NCI-H2196 (cell line): ENCODE measurements at regions not wholly inside any gene's neighbourhood (a gene's known extent, or its start where the extent isn't known, plus 50 kb on each side); places are given as distances from the start of the nearest gene placed in this dataset.
"Not testable (repeated sequence)": the region's sequence is repeated elsewhere in the genome, so short reads cannot be mapped to it uniquely, and the experiment has no call there.

Experiments
- DNase-seq: peaks from one replicate; lab custom pipeline; 2025; ENCODE audit not compliant: unreplicated experiment; lab: John Stamatoyannopoulos, UW

DNA sequence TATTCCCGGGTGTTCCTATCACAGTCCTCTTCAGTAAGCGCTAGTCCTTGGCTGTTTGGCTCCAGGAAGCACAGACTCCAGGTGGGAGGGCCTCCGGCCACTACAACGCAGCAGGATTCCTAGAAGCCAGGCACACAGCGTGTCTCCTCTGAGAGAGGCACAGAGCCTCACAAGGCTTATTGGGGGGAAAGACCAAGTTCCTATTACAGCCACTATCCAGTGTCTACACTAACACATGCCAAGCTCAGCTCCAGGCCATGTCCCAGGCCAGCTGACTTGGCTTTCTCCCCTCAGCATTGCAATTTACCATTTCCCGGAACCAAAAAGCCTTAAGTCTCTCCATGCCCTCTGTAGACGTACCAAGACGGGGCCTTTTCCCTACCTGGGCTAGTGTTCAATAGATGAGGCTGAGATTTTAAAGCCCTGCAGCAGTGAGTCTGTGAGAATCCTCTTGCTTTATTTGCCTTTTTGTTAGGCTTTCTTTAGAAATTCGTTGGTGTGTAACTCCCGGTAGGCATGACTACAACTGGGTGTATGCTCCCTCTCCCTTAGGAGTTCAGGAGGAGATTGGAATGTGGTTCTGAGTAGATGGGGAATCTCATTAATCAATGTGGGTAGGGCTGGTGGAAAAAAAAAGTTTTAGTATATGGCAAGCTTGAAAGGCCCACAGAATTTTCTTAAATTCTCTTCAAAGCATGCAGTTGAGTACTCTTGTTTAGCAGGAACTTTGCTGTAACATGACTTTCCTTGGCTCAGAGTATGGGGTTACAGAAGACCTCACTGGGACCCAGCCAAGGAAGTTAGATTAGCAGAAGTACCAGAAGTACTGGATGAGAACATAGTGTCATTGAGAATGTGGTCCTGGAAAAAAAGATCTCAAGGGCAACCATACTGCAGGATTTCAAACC, 84.3 kb upstream of the SLC1A3 start:
- no peak for DNase-seq

DNA sequence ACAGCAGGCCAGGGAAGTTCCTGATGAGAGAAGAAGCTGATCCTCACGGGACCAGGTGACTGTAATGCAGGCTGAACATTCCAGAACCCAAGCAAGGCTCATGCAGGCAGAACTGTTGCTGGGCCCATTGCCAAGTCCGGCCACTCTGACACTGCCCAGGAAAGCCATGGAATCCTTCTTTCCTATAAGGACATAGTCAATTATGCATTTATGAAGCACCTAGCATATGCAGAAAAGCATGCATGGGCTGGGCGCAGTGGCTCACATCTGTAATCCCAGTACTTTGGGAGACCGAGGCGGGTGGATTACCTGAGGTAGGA, 83.7 kb upstream of the SLC1A3 start:
- DNase-seq, result no peak

DNA sequence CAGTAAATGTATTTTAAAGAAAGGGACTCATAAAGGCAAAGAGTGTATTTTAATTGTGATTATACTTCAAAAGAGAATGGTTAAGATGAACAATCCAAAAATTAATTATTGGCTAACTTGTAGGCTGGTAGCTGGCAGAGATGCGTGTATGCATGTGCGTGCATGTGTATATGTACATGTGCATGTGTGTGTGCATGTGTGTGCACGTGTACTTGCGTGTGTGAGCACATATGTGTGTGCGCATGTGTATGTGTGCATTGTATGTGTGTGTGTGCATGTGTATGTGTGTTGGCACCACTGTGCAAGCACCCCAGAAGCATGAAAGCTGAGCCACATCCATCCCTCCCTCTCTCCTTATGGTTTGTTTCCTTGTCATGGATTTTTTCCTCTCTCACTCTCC, 83.0 kb upstream of the SLC1A3 start:
- no peak for DNase-seq

DNA sequence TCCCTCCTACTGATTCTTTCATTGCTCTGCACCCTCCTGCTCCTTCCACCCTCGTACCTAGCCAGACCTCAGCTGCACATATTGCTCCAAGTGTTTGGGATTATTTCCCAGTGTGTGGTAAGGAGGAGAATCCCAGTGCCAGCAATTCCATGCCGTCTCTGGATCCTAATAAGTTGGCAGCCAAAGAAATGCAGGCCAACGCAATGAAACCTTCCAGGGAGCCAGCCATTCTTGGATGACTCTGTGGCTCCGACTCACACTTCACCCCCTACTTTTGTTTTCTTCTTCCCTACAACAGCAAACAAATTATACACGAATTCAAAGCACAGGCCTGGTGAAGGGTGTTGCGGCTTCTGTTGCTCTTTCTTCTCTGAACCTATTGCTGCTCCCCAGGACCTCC, 82.5 kb upstream of the SLC1A3 start:
- no peak for DNase-seq

DNA sequence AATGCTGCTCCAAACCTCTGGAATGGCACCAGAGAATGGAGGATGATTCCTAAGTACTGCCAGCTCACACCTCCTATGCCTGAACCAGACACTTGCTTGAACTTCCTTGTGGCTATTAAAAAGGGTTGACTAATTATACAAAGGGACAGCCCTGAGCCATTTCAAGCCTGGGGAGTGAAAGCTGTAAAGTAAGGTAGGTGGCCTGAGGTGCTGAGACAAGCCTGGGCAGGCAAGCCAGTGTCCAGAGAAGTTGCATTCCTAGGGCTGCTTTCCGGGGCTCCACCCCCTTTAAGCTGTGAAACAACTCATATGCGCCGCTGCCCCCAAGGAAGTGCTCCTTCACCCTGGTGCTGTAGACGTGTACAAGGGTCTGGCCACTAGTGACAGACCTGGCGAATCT, 79.9 kb upstream of the SLC1A3 start:
- no peak for DNase-seq

DNA sequence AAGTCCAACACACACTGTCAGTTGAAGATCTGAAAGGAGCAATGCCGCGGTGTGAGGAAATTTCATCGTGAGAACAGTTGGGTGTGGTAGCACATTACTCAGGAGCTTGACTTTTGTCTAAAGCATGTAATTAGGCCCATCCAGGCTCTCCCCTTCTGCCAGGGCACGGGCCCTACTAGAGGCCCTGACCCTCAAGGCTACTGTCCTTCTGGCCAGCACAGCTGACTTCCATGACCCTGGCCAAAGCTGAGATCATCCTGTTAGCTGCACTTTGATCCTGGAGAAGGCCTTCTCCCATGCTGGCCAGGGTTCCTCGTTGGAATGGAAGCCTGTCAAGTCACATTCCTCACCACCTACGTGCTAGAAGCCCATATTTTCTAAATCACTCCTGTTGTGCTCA, 77.8 kb upstream of the SLC1A3 start:
- DNase-seq, result no peak

DNA sequence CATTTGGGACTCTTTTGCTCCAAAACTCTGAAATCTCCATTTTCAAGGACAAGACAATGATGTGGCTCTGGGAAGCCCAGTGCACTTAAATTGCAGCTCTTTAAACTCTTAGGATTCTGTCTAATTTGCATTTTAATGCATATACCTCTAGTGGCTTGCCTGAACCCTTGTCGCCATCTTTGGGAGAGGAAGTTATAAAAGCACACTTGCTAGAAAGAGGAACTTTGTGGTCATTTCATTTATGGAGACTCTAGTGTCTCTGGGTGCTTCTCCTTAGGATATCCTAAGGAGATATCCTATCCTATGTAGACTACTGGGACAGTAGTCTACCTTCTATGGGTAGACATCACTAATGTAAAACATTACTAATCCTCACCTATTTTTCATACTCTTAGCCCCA, 77.3 kb upstream of the SLC1A3 start:
- DNase-seq, result no peak

DNA sequence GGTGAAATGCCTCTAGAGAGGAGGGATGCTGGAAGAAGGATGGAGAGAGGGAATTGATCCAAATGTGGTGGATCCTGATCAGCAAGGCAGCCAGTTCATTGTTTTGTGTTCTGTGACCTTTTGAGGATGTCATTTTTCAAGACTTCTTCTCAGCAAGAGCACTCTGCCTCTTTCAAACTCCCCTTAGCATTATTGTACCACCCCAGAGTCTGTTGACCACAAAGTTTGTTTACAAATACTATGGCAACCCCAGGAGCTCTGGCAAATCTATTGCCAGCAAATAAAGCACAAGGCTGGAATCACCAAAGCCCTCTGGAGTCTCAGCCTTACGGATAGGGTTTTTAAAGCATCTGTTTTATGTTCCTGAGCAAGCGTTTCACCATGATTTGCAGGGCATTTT, 76.2 kb upstream of the SLC1A3 start:
- no peak for DNase-seq

DNA sequence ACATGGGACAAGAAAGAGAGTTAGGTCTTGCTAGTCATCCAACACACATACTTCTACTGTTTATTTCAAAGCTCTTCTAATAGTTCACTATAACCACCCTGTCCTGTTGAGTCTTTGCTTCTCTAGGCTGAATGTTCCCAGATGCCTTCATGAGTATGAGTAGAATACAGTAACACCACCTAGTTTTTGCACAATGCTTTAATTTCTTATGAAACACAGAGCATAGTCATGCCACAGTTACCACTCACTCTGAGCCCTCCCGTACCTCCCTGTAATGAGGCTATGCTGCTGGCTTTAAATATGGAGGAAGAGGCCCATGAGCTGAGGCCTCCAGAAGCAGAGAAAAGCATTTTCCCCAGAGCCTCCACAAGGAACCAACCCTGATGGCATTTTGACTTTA, 75.0 kb upstream of the SLC1A3 start:
- DNase-seq, result no peak

DNA sequence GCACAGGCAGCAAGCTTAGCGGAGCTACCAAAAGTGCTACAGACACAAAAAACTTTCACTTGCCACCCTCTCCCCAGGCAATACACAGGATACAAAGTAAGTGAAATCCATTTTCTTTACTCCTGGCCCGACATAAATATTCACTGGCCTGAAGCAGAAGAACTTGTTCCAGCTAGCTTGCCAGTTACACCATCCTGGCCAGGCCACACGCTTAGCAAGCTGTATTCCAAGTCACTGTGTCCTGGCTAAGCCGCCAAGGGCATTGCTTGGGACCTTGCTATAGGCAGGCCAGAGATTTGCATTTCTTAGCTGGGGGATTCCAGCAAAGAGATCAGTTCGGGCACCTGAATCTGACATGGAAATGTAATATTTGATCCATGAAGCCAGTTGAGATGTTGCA, 71.0 kb upstream of the SLC1A3 start:
- no peak for DNase-seq

DNA sequence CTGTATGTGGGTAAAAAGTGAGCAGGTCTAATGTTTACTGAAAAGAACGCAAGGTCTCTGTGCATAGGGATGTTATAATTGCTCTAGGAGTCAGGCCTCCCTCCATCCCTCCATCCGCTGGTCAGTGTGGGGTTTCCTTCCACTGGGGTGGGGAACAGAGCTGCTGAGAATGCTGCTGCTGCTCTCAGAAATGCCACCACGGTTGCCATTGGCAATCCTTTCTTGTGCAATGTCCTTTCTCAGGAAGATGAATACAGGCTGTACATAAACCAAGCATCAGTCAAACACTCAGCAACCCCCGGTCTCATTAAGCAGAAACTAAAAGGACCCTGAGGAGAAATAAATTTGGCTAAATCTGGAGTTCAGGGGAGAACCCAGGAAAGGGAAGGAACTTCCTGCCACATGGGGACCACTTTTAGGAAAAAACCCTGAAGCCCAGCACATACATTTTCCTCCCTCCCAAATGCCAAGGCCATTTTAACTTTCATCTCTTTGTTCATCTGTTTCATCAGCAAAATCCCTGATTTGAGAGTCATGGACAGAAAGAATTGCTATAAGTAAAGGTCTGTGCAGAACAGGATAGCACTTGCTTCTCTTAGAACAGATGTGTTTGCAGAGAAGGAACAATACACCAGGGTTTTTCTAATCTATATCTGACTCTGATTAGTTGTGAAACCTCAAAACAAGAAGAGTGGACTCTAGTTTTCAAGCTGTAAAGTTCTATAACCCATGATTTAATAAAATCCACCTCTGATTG, 70.4 kb upstream of the SLC1A3 start:
- no peak for DNase-seq

DNA sequence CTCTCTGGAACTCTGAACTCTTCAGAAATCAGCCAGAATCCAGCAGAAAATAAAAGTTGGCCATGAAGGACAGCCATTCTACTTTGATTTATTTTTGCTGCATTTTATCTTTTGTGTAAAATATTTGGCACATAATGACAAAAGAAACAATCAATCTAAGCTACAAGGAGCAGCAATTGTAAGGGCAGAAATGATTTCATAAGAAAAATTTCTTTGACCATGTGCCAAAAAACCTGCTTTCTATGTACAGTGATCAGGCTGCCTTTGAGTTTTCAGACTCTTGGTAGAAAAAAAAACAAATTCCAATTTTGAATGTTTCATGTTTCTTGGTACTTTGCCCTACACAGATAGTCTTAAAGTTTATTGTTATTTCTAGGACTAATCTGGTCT, 69.8 kb upstream of the SLC1A3 start:
- no peak for DNase-seq

DNA sequence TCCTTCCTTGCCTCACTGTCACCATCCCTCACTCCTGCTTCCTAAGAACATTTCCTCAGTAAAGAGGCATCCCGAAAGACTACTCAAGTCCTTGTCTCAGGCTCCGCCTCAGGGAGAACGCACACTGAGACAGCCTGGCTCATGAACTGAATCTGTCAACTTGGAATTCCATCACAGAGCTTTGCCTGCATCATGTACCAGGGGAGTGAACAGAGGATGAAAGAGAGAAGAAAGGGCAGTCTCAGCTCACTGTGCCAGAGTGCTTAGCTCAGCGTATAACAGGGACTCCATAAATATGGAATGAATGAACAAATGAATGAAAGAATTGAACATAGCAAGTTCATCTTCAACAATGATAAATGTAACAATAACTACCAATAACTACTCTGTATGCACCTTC, 68.7 kb upstream of the SLC1A3 start:
- no peak for DNase-seq

DNA sequence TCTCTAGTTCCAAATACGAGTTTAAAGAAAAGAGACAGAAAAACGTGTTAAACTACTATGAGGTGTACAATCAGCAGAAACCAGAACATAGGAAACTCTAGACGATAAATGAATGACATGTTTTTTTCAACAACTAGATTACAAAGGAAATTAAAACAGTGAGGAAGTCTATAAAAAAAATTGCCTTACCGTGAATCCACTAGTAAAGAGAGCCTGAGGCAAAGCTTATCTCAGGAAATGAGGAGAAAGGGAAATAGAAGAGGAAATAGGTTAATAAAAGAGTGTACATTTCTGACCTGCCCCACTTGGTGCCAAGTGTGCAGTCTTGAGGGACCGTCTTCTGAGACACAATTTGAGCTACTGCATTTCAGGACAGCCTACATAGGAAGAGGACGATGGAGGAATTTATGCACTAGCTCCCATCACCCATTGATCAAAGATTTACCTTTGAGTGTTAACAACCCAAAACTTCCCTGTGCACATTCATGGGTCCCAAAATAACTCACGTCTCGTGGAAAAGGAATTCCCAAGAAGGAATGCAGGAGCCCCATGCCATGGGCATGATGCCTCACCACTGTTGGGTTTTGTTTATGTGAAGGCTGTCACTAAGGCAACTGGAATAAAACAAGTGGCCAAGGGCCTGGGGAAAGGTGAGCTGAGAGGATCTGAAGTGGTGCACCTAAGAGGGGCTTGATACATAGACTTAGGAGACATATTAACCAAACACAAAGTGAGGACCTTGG, 53.6 kb upstream of the SLC1A3 start:
- no peak for DNase-seq

DNA sequence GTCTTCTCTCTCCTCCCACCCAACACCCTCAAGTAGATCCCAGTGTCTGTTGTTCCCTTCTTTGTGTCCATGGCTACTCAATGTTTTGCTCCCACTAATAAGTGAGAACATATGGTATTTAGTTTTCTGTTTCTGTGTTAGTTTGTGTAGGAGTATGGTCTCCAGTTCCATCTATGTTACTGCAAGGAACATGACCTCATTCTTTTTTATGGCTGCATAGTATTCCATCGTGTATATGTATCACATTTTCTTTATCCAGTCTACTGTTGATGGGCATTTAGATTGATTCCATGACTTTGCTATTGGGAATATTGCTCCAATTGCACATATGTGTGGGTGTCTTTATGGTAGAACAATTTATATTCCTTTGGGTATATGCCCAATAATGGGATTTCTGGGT, 51.4 kb upstream of the SLC1A3 start:
- not testable (repeated sequence) for DNase-seq
